ENCODE measurements at regions not wholly inside any gene's neighbourhood (a gene's known extent, or its start where the extent isn't known, plus 50 kb on each side); places are given as distances from the start of the nearest gene placed in this dataset.
"Not testable (repeated sequence)": the region's sequence is repeated elsewhere in the genome, so short reads cannot be mapped to it uniquely, and the experiment has no call there.

DNA sequence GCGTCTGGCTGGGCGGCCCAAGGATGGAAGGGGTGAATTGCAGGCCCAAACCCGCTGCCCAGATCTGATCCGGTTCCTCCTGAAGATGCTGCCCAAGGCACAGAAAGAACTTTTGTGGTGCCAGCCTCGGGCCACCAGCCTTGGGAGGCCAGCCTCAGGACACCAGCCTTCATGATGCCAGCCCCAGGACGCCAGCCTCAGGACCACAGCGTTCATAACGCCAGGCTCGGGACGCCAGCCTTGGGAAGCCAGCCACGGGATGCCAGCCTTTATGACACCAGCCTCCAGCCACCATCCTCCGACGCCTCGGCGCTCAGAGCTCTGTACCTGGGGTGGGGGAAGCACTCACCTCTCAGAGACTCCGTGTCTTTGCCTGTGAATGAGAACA is 107.8 kb downstream of the ADRA2C start:
- ChIA-PET POLR2A (no interaction called here), CTCF (no interaction called here)
- no peak for DNase-seq (ENCODE audit: extremely low spot score)
- TF ChIP-seq, protein P1, sequence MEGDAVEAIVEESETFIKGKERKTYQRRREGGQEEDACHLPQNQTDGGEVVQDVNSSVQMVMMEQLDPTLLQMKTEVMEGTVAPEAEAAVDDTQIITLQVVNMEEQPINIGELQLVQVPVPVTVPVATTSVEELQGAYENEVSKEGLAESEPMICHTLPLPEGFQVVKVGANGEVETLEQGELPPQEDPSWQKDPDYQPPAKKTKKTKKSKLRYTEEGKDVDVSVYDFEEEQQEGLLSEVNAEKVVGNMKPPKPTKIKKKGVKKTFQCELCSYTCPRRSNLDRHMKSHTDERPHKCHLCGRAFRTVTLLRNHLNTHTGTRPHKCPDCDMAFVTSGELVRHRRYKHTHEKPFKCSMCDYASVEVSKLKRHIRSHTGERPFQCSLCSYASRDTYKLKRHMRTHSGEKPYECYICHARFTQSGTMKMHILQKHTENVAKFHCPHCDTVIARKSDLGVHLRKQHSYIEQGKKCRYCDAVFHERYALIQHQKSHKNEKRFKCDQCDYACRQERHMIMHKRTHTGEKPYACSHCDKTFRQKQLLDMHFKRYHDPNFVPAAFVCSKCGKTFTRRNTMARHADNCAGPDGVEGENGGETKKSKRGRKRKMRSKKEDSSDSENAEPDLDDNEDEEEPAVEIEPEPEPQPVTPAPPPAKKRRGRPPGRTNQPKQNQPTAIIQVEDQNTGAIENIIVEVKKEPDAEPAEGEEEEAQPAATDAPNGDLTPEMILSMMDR (IDR thresholded peaks at IDR 0.05; ENCODE audit: control extremely low read depth, extremely low read depth, low read depth, missing control alignments), result no peak

DNA sequence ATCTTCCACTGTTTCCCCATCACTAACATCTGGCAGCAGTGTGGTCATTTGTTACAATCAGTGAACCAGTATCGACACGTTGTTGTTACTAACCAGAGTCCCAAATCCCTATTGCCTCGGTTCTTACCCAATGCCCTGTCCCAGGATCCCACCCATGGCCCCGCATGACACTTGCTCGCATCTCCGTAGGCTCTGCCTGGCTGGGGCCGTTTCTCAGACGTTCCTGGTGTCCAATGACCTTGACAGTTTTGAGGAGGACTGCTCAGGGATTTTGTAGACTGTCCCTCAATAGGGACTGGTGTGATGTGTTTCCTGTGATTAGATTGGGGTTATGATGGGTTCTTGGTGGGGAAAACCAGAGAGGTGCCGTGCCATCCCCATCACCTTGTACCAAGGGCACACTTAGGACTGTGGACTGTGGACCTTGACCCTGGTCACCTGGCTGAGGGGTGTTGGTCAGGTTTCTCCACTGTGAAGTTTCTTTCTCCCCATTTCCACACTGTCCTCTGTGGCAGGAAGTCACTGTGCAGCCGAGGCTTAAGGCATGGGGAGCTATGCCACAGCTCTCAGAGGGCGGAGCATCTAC is 108.4 kb downstream of the ADRA2C start:
- POLR2A ChIA-PET, result no interaction called here
- no peak for DNase-seq (ENCODE audit: extremely low spot score)
- CTCF ChIA-PET, result no interaction called here
- TF ChIP-seq, protein P1 (IDR thresholded peaks at IDR 0.05; ENCODE audit: control extremely low read depth, extremely low read depth, low read depth, missing control alignments), result no peak

DNA sequence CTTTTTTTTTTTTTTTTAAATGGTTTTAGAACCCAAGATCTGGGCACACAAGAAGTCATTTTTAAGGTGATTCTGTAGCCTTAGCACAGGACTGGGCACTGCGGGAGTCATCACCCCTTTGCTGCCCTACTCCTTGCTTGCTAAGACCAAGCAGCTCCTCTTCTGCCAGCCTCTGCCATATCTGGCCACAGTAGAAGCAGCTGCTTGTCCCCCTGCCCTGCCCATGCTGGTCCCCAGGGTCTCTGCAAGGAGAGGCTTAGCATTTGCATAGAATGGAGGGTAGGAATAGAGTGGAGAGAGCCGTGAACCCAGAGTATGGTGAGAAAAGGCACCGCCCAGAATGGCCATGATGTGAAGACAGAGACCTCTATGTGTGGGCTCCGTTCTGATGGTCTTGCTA is 109.3 kb downstream of the ADRA2C start:
- ChIA-PET POLR2A (no interaction called here), CTCF (no interaction called here)
- no peak for DNase-seq (ENCODE audit: extremely low spot score)
- TF ChIP-seq, protein P1 (IDR thresholded peaks at IDR 0.05; ENCODE audit: control extremely low read depth, extremely low read depth, low read depth, missing control alignments), result no peak

DNA sequence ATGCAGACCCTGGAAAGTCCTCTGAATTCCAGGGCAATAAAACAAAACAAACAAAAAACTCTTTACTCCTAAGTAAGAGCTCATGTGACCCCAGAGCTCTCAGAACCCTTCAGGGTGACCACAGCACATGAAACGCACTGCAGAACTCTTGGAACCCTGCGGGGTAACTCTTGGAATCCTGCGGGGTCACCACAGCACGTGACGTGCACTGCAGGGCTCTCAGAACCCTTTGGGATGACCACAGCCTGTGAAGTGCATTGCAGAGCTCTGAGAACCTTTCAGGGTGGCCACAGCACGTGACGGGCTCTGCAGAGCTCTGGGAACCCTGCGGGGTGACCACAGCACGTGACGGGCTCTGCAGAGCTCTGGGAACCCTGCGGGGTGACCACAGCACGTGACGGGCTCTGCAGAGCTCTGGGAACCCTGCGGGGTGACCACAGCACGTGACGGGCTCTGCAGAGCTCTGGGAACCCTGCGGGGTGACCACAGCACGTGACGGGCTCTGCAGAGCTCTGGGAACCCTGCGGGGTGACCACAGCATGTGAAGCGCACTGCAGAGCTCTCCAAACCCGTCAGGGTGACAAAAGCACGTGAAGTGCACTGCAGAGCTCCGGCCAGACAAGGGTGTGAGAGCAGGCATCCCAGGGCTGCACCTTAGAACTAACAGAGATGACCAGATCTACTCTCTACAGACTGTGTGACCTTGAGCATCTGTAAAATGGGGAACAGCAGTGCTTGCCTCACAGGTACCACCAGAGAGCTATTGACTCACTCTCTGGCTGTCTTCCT is 110.1 kb downstream of the ADRA2C start:
- POLR2A ChIA-PET, result not testable (repeated sequence)

DNA sequence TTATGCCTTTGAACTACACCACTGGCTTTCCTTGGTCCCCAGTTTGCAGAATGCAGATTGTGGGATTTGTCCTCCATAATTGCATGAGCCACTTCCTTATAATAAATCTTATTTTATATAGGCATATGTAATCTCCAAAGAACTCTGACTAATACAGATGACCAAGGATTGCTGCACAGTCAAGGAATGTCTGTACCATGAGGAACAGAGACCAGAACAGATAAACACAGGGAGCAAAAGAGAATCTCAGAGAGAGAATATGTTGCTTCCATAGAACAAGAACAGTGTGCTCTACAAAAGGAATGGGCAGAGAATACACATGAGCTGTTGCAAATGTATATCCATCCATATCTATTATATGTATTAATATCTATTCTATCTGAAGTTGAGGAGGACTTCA is 111.1 kb downstream of the ADRA2C start:
- no peak for DNase-seq (ENCODE audit: extremely low spot score)
- TF ChIP-seq, protein P1 (IDR thresholded peaks at IDR 0.05; ENCODE audit: control extremely low read depth, extremely low read depth, low read depth, missing control alignments), result no peak
- POLR2A ChIA-PET, result no interaction called here
- CTCF ChIA-PET, result interaction anchor here (1.1 kb wide), 1 partner anchor 65 kb away, joined by 4 read pairs; no protein-coding TSS in a partner anchor

More for the DNA sequence above, 110.1 kb downstream of the ADRA2C start:
- DNase-seq (ENCODE audit: extremely low spot score), result not testable (repeated sequence)
- CTCF ChIA-PET, result interaction anchor here (1.1 kb wide), 1 partner anchor 66 kb away, joined by 4 read pairs; no protein-coding TSS in a partner anchor

DNA sequence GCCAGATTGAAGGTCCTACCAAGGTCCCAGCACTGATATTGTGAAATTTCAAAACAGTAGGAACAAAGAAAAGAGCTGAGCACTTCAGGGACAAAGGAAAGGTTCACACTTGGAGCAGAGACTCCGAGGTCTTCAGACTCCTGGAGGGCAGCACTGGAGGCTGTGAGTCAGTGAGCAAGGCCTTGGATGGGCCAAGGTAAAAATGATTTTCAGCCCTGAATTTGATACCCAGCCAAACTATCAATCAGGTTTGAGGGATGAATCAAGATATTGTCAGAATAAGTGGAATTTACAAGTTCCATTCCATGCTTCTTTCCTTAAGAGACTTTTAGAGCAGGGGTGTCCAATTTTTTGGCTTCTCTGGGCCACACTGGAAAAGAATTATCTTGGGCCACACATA is 111.7 kb downstream of the ADRA2C start:
- no peak for DNase-seq (ENCODE audit: extremely low spot score)
- ChIA-PET CTCF (interaction anchor here (0.8 to 1.5 kb wide), 2 partner anchors 14 to 130 kb away, joined by 3 to 5 read pairs; no protein-coding TSS in a partner anchor), POLR2A (no interaction called here)
- TF ChIP-seq, protein P1 (IDR thresholded peaks at IDR 0.05; ENCODE audit: control extremely low read depth, extremely low read depth, low read depth, missing control alignments), result no peak

DNA sequence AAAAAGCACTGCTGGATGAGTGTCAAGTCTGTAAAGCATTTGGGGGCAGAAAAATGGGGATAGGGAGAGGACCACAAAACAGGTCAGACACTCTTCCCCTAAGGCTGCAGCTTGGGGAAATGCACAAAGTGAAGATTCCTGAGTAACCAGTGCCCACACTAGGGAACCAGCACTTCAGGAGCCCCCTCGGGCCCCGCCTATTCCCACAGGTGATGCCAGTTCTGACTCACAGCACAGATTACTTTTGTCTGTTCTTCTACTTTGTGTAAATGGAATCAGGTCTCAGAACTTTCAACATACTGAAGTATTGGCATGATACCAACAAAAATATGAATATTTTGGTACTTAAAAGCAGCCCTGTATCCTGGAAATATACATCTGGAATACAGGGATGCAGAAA is 112.5 kb downstream of the ADRA2C start:
- TF ChIP-seq, protein P1 (IDR thresholded peaks at IDR 0.05; ENCODE audit: control extremely low read depth, extremely low read depth, low read depth, missing control alignments), result no peak
- CTCF ChIA-PET, result interaction anchor here (0.8 to 1.5 kb wide), 2 partner anchors 15 to 131 kb away, joined by 3 to 5 read pairs; no protein-coding TSS in a partner anchor
- POLR2A ChIA-PET, result no interaction called here
- no peak for DNase-seq (ENCODE audit: extremely low spot score)
